GM12878 (cell line): ENCODE measurements at regions not wholly inside any gene's neighbourhood (a gene's known extent, or its start where the extent isn't known, plus 50 kb on each side); places are given as distances from the start of the nearest gene placed in this dataset.
A peak's percentile ranks its signal among the peaks of the same experiment; 100 is the strongest.

ENCODE experiments used
- BCL11A ChIP-seq: IDR thresholded peaks from 2 replicates; pipeline ENCODE4 v1.6.1; 2011; ENCODE audit warnings: low read depth, low read length
- CBX5 ChIP-seq: sonication (generic); IDR thresholded peaks from 2 replicates; pipeline ENCODE4 v1.6.1; 2016; ENCODE audit warnings: low read depth, moderate library complexity, mild to moderate bottlenecking, inconsistent platforms
- CEBPB ChIP-seq, 2 experiments: fragments of 150-350 bp in 1 of 2; IDR thresholded peaks; 2 replicates each; pipeline ENCODE4 v1.6.1; 2012 to 2014; ENCODE audit warnings: low read depth in 2 of 2, low read length in 2 of 2, borderline replicate concordance in 1 of 2, inconsistent platforms in 1 of 2
- DPF2 ChIP-seq: fragments of 450-650 bp; IDR thresholded peaks from 2 replicates; pipeline ENCODE4 v1.6.1; 2017; ENCODE audit warnings: mild to moderate bottlenecking
- ETV6 ChIP-seq, 2 experiments: fragments of 450-650 bp in 1 of 2; IDR thresholded peaks in 1 of 2; conservative IDR thresholded peaks in 1 of 2; 2 replicates each; pipeline ENCODE4 v1.6.1; 2014; ENCODE audit warnings: antibody characterized with exemption in 1 of 2, borderline replicate concordance in 1 of 2, low read depth in 1 of 2, mild to moderate bottlenecking in 1 of 2, moderate library complexity in 1 of 2
- GABPA ChIP-seq: IDR thresholded peaks from 2 replicates; pipeline ENCODE4 v1.6.1; 2014; ENCODE audit warnings: antibody characterized with exemption, low read depth, mild to moderate bottlenecking, inconsistent platforms
- IKZF1 ChIP-seq: fragments of 450-650 bp; conservative IDR thresholded peaks from 2 replicates; pipeline ENCODE4 v1.6.1; 2017; ENCODE audit warnings: antibody characterized with exemption, mild to moderate bottlenecking
- KDM1A ChIP-seq: fragments of 200-600 bp; sonication (generic); IDR thresholded peaks from 2 replicates; pipeline ENCODE4 v1.6.1; 2016; ENCODE audit warnings: borderline replicate concordance
- KLF5 ChIP-seq: fragments of 450-650 bp; IDR thresholded peaks from 2 replicates; pipeline ENCODE4 v1.6.1; 2014; ENCODE audit warnings: mild to moderate bottlenecking; ENCODE audit not compliant: partially characterized antibody
- LARP7 ChIP-seq: fragments of 450-650 bp; IDR thresholded peaks from 2 replicates; pipeline ENCODE4 v1.6.1; 2017; ENCODE audit warnings: mild to moderate bottlenecking
- NFIC ChIP-seq: IDR thresholded peaks from 2 replicates; pipeline ENCODE4 v1.6.1; 2012; ENCODE audit warnings: low read depth, mild to moderate bottlenecking, inconsistent platforms, low read length, moderate library complexity
- NR2F1 ChIP-seq: fragments of 450-650 bp; conservative IDR thresholded peaks from 2 replicates; pipeline ENCODE4 v1.6.1; 2017; ENCODE audit warnings: mild to moderate bottlenecking
- PAX5 ChIP-seq: IDR thresholded peaks from 2 replicates; pipeline ENCODE4 v1.6.1; 2011; ENCODE audit warnings: low read depth, low read length, borderline replicate concordance
- PML ChIP-seq: IDR thresholded peaks from 2 replicates; pipeline ENCODE4 v1.6.1; 2012; ENCODE audit warnings: low read length, inconsistent platforms
- POU2F2 ChIP-seq: IDR thresholded peaks from 3 replicates; pipeline ENCODE4 v1.6.1; 2011; ENCODE audit warnings: low read depth, mild to moderate bottlenecking, low read length, borderline replicate concordance
- RB1 ChIP-seq: fragments of 450-650 bp; formaldehyde crosslinking; IDR thresholded peaks from 2 replicates; pipeline ENCODE4 v1.6.1; 2017; ENCODE audit warnings: mild to moderate bottlenecking, borderline replicate concordance
- RBBP5 ChIP-seq: fragments of 200-600 bp; sonication (generic); conservative IDR thresholded peaks from 2 replicates; pipeline ENCODE4 v1.6.1; 2016
- RELA ChIP-seq: fragments of 450-650 bp; IDR thresholded peaks from 2 replicates; pipeline ENCODE4 v1.8.0; 2014; ENCODE audit warnings: borderline replicate concordance; ENCODE audit not compliant: partially characterized antibody
- ZNF592 ChIP-seq: fragments of 450-650 bp; IDR thresholded peaks from 2 replicates; pipeline ENCODE4 v1.6.1; 2017; ENCODE audit warnings: mild to moderate bottlenecking, moderate library complexity
- TF ChIP-seq, protein P1 (sequence below): IDR thresholded peaks from 2 replicates; pipeline ENCODE4 v1.6.1; 2011; ENCODE audit warnings: mild to moderate bottlenecking, low read depth, low read length, moderate library complexity; ENCODE audit not compliant: insufficient replicate concordance

DNA sequence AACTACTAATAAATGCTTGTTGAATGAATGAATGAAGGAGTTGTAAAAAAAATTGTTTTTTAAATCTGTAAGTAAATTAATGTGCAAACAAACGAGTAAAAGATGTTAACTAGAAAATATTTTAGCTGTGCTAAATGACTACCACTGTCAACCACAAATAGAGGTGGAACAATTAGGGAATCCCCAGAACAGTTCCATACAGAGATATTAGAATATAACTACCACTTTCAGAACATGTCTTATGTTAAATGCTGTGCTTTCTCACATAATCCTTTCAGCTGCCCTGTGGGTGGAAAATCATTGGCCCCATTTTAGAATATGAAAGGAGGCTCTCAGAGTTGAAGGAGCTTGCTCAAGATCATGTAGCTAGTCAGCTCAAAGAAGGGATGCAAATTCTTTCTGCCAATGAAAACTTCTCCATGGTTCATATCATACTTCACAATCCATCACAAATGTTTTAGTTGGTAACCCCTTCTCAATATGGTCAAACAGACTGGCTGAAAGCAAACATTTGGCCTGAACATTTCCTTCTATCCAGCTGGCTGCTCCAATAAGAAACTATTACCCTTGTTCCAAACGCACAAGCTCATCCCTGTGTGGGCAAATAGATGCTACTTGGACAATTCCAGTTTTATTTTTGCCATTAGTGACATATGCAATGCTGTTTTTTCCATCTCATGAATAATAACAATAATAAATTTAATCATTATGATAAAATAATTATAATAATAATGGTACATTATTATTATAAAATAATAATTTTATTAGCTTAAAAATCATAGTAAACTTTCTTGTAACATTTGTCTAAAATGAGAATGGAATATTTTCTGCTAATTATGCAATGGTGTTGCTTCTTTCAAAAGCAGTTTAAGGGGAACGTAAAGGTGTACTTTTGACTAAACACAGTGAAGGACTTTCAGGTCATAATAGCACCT is 290.4 kb upstream of the STT3B start (continued):
- TF ChIP-seq RB1: no peak
- TF ChIP-seq KLF5: no peak
- TF ChIP-seq ETV6 (conservative IDR thresholded peaks at IDR 0.05 in 1 of 2, IDR thresholded peaks at IDR 0.05 in 1 of 2; ENCODE audit: borderline replicate concordance in 1 of 2, low read depth in 1 of 2): no peak
- no peak for TF ChIP-seq KDM1A
- TF ChIP-seq RBBP5: no peak
- TF ChIP-seq BCL11A: peak; percentile 47; the same call in 1 of the 2 replicates
- no peak for TF ChIP-seq CEBPB (IDR thresholded peaks at IDR 0.05; ENCODE audit: borderline replicate concordance in 1 of 2, low read depth in 2 of 2, low read length in 2 of 2)
- peak; percentile 92 for TF ChIP-seq NFIC
- TF ChIP-seq POU2F2: peak; percentile 58; the same call in 1 of the 3 replicates
- TF ChIP-seq NR2F1: 0 out of 2 replicates have a peak, but pooled peaks have one; percentile 9
- no peak for TF ChIP-seq LARP7
- TF ChIP-seq RELA: peak; percentile 38
- no peak for TF ChIP-seq GABPA
- TF ChIP-seq IKZF1: peak; percentile 56
- peak; percentile 27; the same call in 1 of the 2 replicates for TF ChIP-seq CBX5
- peak; percentile 62; the same call in 1 of the 2 replicates for TF ChIP-seq DPF2
- TF ChIP-seq PAX5: no peak
- TF ChIP-seq ZNF592: peak; percentile 63; the same call in 1 of the 2 replicates
- TF ChIP-seq PML: 0 out of 2 replicates have a peak, but pooled peaks have one; percentile 63
- TF ChIP-seq, protein P1, sequence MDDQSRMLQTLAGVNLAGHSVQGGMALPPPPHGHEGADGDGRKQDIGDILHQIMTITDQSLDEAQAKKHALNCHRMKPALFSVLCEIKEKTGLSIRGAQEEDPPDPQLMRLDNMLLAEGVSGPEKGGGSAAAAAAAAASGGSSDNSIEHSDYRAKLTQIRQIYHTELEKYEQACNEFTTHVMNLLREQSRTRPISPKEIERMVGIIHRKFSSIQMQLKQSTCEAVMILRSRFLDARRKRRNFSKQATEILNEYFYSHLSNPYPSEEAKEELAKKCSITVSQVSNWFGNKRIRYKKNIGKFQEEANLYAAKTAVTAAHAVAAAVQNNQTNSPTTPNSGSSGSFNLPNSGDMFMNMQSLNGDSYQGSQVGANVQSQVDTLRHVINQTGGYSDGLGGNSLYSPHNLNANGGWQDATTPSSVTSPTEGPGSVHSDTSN: no peak
- TF ChIP-seq, all 136 proteins: peak for 38
